ENCODE measurements at regions not wholly inside any gene's neighbourhood (a gene's known extent, or its start where the extent isn't known, plus 50 kb on each side); places are given as distances from the start of the nearest gene placed in this dataset.
"Not testable (repeated sequence)": the region's sequence is repeated elsewhere in the genome, so short reads cannot be mapped to it uniquely, and the experiment has no call there.

DNA sequence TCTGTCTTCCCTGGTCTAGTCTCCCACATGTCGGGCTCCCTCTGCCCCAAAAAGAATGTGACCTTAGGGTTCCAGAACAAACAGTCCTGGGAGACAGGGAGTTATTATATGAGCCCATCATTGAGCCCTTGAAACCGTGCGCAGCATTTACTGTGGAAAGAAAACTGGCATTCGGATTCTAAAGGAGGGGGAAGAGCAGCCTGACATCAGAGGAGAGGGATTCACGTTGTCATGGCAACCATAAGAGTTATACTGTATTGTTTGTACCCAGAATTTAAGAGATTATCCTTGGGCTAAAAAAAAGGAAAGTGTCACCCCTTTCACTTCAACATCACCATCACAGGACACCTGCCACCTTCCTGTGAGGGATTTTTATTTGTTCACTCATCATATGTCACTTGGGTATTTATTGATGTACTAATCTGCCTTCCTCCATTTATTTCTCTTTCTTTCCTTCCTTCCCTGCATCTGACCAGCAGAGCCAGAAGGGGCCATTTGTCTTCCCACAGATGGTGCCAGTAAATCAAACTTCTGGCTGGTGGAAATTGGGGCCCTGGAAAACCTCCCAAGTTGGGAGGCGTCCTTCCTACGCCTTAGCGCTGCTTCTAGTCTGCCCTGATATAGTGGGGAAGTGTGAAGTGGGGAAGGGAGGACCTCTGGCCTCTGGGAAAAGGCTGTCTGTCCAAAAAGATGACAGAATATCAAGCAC lies 64.9 kb upstream of the FRMPD3 start:
- BruUV-seq (replicated peaks), result no TSS peak
- no peak for TF ChIP-seq EZH2phosphoT487 (IDR thresholded peaks at IDR 0.05; ENCODE audit: borderline replicate concordance, low read length)
- TF ChIP-seq, protein P1, sequence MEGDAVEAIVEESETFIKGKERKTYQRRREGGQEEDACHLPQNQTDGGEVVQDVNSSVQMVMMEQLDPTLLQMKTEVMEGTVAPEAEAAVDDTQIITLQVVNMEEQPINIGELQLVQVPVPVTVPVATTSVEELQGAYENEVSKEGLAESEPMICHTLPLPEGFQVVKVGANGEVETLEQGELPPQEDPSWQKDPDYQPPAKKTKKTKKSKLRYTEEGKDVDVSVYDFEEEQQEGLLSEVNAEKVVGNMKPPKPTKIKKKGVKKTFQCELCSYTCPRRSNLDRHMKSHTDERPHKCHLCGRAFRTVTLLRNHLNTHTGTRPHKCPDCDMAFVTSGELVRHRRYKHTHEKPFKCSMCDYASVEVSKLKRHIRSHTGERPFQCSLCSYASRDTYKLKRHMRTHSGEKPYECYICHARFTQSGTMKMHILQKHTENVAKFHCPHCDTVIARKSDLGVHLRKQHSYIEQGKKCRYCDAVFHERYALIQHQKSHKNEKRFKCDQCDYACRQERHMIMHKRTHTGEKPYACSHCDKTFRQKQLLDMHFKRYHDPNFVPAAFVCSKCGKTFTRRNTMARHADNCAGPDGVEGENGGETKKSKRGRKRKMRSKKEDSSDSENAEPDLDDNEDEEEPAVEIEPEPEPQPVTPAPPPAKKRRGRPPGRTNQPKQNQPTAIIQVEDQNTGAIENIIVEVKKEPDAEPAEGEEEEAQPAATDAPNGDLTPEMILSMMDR (conservative IDR thresholded peaks at IDR 0.05; ENCODE audit: low read depth, low read length), result no peak
- TF ChIP-seq EZH2 (IDR thresholded peaks at IDR 0.05; ENCODE audit: low read length, unreplicated experiment), result no peak

DNA sequence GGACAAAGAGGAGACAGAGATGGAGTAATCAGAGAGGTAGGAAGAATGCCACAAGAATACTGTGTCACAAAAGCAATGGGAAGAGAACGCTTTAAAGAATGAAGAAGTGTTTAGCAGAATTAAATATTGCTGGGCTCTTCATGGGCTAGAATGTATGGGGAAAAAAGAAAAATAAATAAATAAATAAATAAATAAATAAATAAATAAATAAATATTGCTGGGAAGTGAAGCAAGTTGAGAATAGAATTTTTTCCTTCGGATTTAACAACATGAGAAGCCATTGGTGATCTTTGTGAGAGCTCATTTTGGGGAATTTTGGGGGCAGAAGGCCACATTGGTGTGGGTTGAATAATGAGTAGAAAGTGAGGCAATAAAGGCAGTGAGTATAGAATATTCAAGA lies 59.7 kb upstream of the FRMPD3 start:
- DNase-seq (no peak), ATAC-seq (no peak)
- H3K4me3 ChIP-seq (ENCODE audit: low read length), result no peak overlapping the region
- no peak for TF ChIP-seq EZH2phosphoT487 (IDR thresholded peaks at IDR 0.05; ENCODE audit: borderline replicate concordance, low read length)
- TF ChIP-seq, protein P1 (conservative IDR thresholded peaks at IDR 0.05; ENCODE audit: low read depth, low read length), result no peak
- TF ChIP-seq EZH2 (IDR thresholded peaks at IDR 0.05; ENCODE audit: low read length, unreplicated experiment), result no peak
- H3K27me3 ChIP-seq (ENCODE audit: low read length), result peaks cover 11% of the 10 kb centered on the region
- no TSS peak for BruUV-seq (replicated peaks)
- H2AFZ ChIP-seq (ENCODE audit: low read length), result no peak overlapping the region
- H3F3A ChIP-seq (ENCODE audit: low read length, unreplicated experiment), result no peaks in the 10 kb centered on the region
- H3K36me3 ChIP-seq (ENCODE audit: low read depth, low read length), result no peaks in the 10 kb centered on the region
- ChIA-PET CTCF (no interaction called here), POLR2A (ENCODE audit: unreplicated experiment) (no interaction called here)
- no peak overlapping the region for H3K4me2 ChIP-seq (ENCODE audit: low read length)
- intact Hi-C loops (cut with micrococcal nuclease), result no loop called here
- H3K9me3 ChIP-seq (ENCODE audit: low read length), result no peaks in the 10 kb centered on the region
- H4K20me1 ChIP-seq (ENCODE audit: low read length), result no peaks in the 10 kb centered on the region
- H3K79me2 ChIP-seq (ENCODE audit: low read length), result no peaks in the 10 kb centered on the region
- no peak overlapping the region for H3K9ac ChIP-seq (ENCODE audit: low read length)
- H3K4me1 ChIP-seq (ENCODE audit: insufficient read depth, low read length), result no peaks in the 10 kb centered on the region
- no peaks in the 10 kb centered on the region for H3K9me2 ChIP-seq (replicated peaks; ENCODE audit: low read length)
- no peak overlapping the region for H3K27ac ChIP-seq (ENCODE audit: low read length)

More for the DNA sequence above, 64.9 kb upstream of the FRMPD3 start:
- H4K20me1 ChIP-seq (ENCODE audit: low read length), result no peaks in the 10 kb centered on the region
- no peaks in the 10 kb centered on the region for H3K9me3 ChIP-seq (ENCODE audit: low read length)
- H3K4me2 ChIP-seq (ENCODE audit: low read length), result no peak overlapping the region
- no peaks in the 10 kb centered on the region for H3K4me1 ChIP-seq (ENCODE audit: insufficient read depth, low read length)
- ChIA-PET POLR2A (ENCODE audit: unreplicated experiment) (no interaction called here), CTCF (no interaction called here)
- no peaks in the 10 kb centered on the region for H3K79me2 ChIP-seq (ENCODE audit: low read length)
- no peaks in the 10 kb centered on the region for H3K9me2 ChIP-seq (replicated peaks; ENCODE audit: low read length)
- no peak overlapping the region for H3K9ac ChIP-seq (ENCODE audit: low read length)
- peaks cover 23% of the 10 kb centered on the region for H3K27me3 ChIP-seq (ENCODE audit: low read length)
- intact Hi-C loops (cut with micrococcal nuclease), result no loop called here
- H3K27ac ChIP-seq (ENCODE audit: low read length), result no peak overlapping the region
- no peak overlapping the region for H3K4me3 ChIP-seq (ENCODE audit: low read length)
- no peak overlapping the region for H2AFZ ChIP-seq (ENCODE audit: low read length)
- DNase-seq (no peak), ATAC-seq (no peak)
- no peaks in the 10 kb centered on the region for H3F3A ChIP-seq (ENCODE audit: low read length, unreplicated experiment)
- no peaks in the 10 kb centered on the region for H3K36me3 ChIP-seq (ENCODE audit: low read depth, low read length)

DNA sequence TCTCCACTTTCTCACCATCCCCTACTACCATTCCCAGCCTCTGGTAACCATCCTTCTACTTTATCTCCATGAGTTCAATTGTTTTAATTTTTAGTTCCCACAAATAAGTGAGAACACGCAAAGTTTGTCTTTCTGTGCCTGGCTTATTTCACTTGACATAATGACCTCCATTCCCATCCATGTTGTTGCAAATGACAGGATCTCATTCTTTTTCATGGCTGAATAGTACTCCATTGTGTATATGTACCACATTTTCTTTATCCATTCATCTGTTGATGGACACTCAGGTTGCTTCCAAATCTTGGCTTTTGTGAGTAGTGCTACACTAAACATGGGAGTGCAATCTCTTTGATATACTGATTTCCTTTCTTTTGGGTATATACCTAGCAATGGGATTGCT lies 55.8 kb upstream of the FRMPD3 start:
- H3K27me3 ChIP-seq (ENCODE audit: low read length); ATAC-seq; H3K9me3 ChIP-seq (ENCODE audit: low read length); H3K9ac ChIP-seq (ENCODE audit: low read length); H2AFZ ChIP-seq (ENCODE audit: low read length); CTCF ChIA-PET; H3K79me2 ChIP-seq (ENCODE audit: low read length); H3K27ac ChIP-seq (ENCODE audit: low read length); intact Hi-C loops (cut with micrococcal nuclease); POLR2A ChIA-PET (ENCODE audit: unreplicated experiment); H3K4me1 ChIP-seq (ENCODE audit: insufficient read depth, low read length); H3K4me2 ChIP-seq (ENCODE audit: low read length); BruUV-seq (replicated peaks); H3K4me3 ChIP-seq (ENCODE audit: low read length); H3K36me3 ChIP-seq (ENCODE audit: low read depth, low read length); H3F3A ChIP-seq (ENCODE audit: low read length, unreplicated experiment); H4K20me1 ChIP-seq (ENCODE audit: low read length); H3K9me2 ChIP-seq (replicated peaks; ENCODE audit: low read length); DNase-seq: not testable (repeated sequence)
